HG03175 (cell line): ENCODE measurements at regions not wholly inside any gene's neighbourhood (a gene's known extent, or its start where the extent isn't known, plus 50 kb on each side); places are given as distances from the start of the nearest gene placed in this dataset.
"Not testable (repeated sequence)": the region's sequence is repeated elsewhere in the genome, so short reads cannot be mapped to it uniquely, and the experiment has no call there.

Experiments
- ATAC-seq: cut with Tn5 transposase; IDR thresholded peaks from one replicate; pipeline ENCODE4 v1.9.1; 2021; ENCODE audit warnings: mild to moderate bottlenecking, moderate library complexity; ENCODE audit not compliant: unreplicated experiment

- no peak for ATAC-seq
Measured at GRCh38 chr10:78406648-78407008, 373.0 kb downstream of the RPS24 start.

GRCh38 chr10:78407009-78407711 lies 373.5 kb downstream of the RPS24 start:
- ATAC-seq, result no peak

GRCh38 chr10:78407966-78408365 lies 374.3 kb downstream of the RPS24 start:
- ATAC-seq, result no peak

GRCh38 chr10:78408671-78409472 lies 375.2 kb downstream of the RPS24 start:
- no peak for ATAC-seq

GRCh38 chr10:78410046-78410965 lies 376.6 kb downstream of the RPS24 start:
- no peak for ATAC-seq

GRCh38 chr10:78411716-78412115 lies 378.1 kb downstream of the RPS24 start:
- ATAC-seq, result no peak

GRCh38 chr10:78412605-78413004 lies 378.9 kb downstream of the RPS24 start:
- no peak for ATAC-seq

GRCh38 chr10:78413076-78414055 lies 379.7 kb downstream of the RPS24 start:
- no peak for ATAC-seq

GRCh38 chr10:78414380-78414779 lies 380.7 kb downstream of the RPS24 start:
- no peak for ATAC-seq

- no peak for ATAC-seq
Measured at GRCh38 chr10:78415111-78415510, 381.4 kb downstream of the RPS24 start.

- no peak for ATAC-seq
Measured at GRCh38 chr10:78416031-78417011, 382.7 kb downstream of the RPS24 start.

GRCh38 chr10:78417425-78418370 lies 384.0 kb downstream of the RPS24 start:
- no peak for ATAC-seq

- ATAC-seq, result no peak
Measured at GRCh38 chr10:78419481-78420265, 386.0 kb downstream of the RPS24 start.

- no peak for ATAC-seq
Measured at GRCh38 chr10:78420946-78421735, 387.5 kb downstream of the RPS24 start.

GRCh38 chr10:78424050-78424449 lies 390.4 kb downstream of the RPS24 start:
- ATAC-seq, result not testable (repeated sequence)

- ATAC-seq, result no peak
Measured at GRCh38 chr10:78424723-78425122, 391.1 kb downstream of the RPS24 start.
